ENCODE measurements at regions not wholly inside any gene's neighbourhood (a gene's known extent, or its start where the extent isn't known, plus 50 kb on each side); places are given as distances from the start of the nearest gene placed in this dataset.
"Not testable (repeated sequence)": the region's sequence is repeated elsewhere in the genome, so short reads cannot be mapped to it uniquely, and the experiment has no call there.

DNA sequence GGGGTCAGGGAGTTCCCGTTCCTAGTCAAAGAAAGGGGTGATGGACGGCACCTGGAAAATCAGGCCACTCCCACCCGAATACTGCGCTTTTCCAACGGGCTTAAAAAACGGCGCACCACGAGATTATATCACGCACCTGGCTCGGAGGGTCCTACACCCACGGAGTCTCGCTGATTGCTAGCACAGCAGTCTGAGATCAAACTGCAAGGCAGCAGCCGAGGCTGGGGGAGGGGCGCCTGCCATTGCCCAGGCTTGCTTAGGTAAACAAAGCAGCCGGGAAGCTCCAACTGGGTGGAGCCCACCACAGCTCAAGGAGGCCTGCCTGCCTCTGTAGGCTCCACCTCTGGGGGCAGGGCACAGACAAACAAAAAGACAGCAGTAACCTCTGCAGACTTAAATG is 100.1 kb upstream of the IQCM start:
- TF ChIP-seq, protein P1, sequence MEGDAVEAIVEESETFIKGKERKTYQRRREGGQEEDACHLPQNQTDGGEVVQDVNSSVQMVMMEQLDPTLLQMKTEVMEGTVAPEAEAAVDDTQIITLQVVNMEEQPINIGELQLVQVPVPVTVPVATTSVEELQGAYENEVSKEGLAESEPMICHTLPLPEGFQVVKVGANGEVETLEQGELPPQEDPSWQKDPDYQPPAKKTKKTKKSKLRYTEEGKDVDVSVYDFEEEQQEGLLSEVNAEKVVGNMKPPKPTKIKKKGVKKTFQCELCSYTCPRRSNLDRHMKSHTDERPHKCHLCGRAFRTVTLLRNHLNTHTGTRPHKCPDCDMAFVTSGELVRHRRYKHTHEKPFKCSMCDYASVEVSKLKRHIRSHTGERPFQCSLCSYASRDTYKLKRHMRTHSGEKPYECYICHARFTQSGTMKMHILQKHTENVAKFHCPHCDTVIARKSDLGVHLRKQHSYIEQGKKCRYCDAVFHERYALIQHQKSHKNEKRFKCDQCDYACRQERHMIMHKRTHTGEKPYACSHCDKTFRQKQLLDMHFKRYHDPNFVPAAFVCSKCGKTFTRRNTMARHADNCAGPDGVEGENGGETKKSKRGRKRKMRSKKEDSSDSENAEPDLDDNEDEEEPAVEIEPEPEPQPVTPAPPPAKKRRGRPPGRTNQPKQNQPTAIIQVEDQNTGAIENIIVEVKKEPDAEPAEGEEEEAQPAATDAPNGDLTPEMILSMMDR (IDR thresholded peaks at IDR 0.05), result not testable (repeated sequence)
- TF ChIP-seq POLR2A (IDR thresholded peaks at IDR 0.05), result not testable (repeated sequence)
